ENCODE measurements at regions not wholly inside any gene's neighbourhood (a gene's known extent, or its start where the extent isn't known, plus 50 kb on each side); places are given as distances from the start of the nearest gene placed in this dataset.

GRCh38 chr21:15159382-15160020, 94.7 kb upstream of the NRIP1 start:
- Mint-ChIP-seq H3K27me3 (peaks cover 2% of the 10 kb centered on the region), H3K4me1 (peaks cover 5% of the 10 kb centered on the region), H3K36me3 (ENCODE audit: low read depth) (peaks cover 2% of the 10 kb centered on the region), H3K9me3 (ENCODE audit: low read depth) (peaks cover 8% of the 10 kb centered on the region), H3K4me3 (no peak overlapping the region), H3K27ac (no peak overlapping the region)
- ATAC-seq, result no peak
- DNase-seq, result no peak
- POLR2A ChIA-PET, result interaction anchor here (0.6 kb wide), 1 partner anchor 56 kb away, joined by 3 read pairs; no protein-coding TSS in a partner anchor
- intact Hi-C loops (cut with DNase I, micrococcal nuclease), result no loop called here
- CTCF ChIA-PET, result no interaction called here

- POLR2A ChIA-PET, result no interaction called here
- DNase-seq (no peak), ATAC-seq (no peak)
- H3K9me3 Mint-ChIP-seq (ENCODE audit: low read depth), result peaks cover 4% of the 10 kb centered on the region
- intact Hi-C loops (cut with DNase I, micrococcal nuclease), result no loop called here
- no peak overlapping the region for H3K4me3 Mint-ChIP-seq
- H3K27ac Mint-ChIP-seq, result no peak overlapping the region
- H3K36me3 Mint-ChIP-seq (ENCODE audit: low read depth), result peaks cover 2% of the 10 kb centered on the region
- CTCF ChIA-PET, result no interaction called here
- H3K27me3 Mint-ChIP-seq, result peaks cover 2% of the 10 kb centered on the region
- H3K4me1 Mint-ChIP-seq, result no peaks in the 10 kb centered on the region
These were observed 95.3 kb upstream of the NRIP1 start for GRCh38 chr21:15160136-15160535.

GRCh38 chr21:15162921-15163320, 98.1 kb upstream of the NRIP1 start:
- intact Hi-C loops (cut with DNase I, micrococcal nuclease), result no loop called here
- H3K27me3 Mint-ChIP-seq, result peaks cover 4% of the 10 kb centered on the region
- H3K4me3 Mint-ChIP-seq, result no peak overlapping the region
- no peak overlapping the region for H3K27ac Mint-ChIP-seq
- DNase-seq, result no peak
- H3K9me3 Mint-ChIP-seq (ENCODE audit: low read depth), result peaks cover 4% of the 10 kb centered on the region
- no peaks in the 10 kb centered on the region for H3K4me1 Mint-ChIP-seq
- ChIA-PET CTCF (no interaction called here), POLR2A (no interaction called here)
- peaks cover 2% of the 10 kb centered on the region for H3K36me3 Mint-ChIP-seq (ENCODE audit: low read depth)
- no peak for ATAC-seq

GRCh38 chr21:15164273-15164672, 99.5 kb upstream of the NRIP1 start:
- H3K9me3 Mint-ChIP-seq (ENCODE audit: low read depth), result no peaks in the 10 kb centered on the region
- peaks cover 4% of the 10 kb centered on the region for H3K27me3 Mint-ChIP-seq
- DNase-seq (no peak), ATAC-seq (no peak)
- CTCF ChIA-PET, result no interaction called here
- no peak overlapping the region for H3K4me3 Mint-ChIP-seq
- intact Hi-C loops (cut with DNase I, micrococcal nuclease), result no loop called here
- POLR2A ChIA-PET, result no interaction called here
- H3K4me1 Mint-ChIP-seq, result no peaks in the 10 kb centered on the region
- H3K36me3 Mint-ChIP-seq (ENCODE audit: low read depth), result no peaks in the 10 kb centered on the region
- no peak overlapping the region for H3K27ac Mint-ChIP-seq

GRCh38 chr21:15164678-15165303, 100.0 kb upstream of the NRIP1 start:
- Mint-ChIP-seq H3K36me3 (ENCODE audit: low read depth) (no peaks in the 10 kb centered on the region), H3K27me3 (peaks cover 4% of the 10 kb centered on the region), H3K9me3 (ENCODE audit: low read depth) (no peaks in the 10 kb centered on the region), H3K27ac (no peak overlapping the region), H3K4me3 (no peak overlapping the region), H3K4me1 (no peaks in the 10 kb centered on the region)
- ATAC-seq, result no peak
- DNase-seq, result no peak
- intact Hi-C loops (cut with DNase I, micrococcal nuclease), result no loop called here
- POLR2A ChIA-PET, result no interaction called here
- CTCF ChIA-PET, result no interaction called here

GRCh38 chr21:15170614-15171013, 105.8 kb upstream of the NRIP1 start:
- ChIA-PET POLR2A (no interaction called here), CTCF (interaction anchor here (0.8 to 1.2 kb wide), 3 partner anchors 10 to 314 kb away, joined by 3 to 4 read pairs (median 3); no protein-coding TSS in a partner anchor)
- Mint-ChIP-seq H3K36me3 (ENCODE audit: low read depth) (no peaks in the 10 kb centered on the region), H3K9me3 (ENCODE audit: low read depth) (no peaks in the 10 kb centered on the region), H3K4me1 (peaks cover 8% of the 10 kb centered on the region), H3K4me3 (no peak overlapping the region), H3K27ac (no peak overlapping the region), H3K27me3 (peaks cover 1% of the 10 kb centered on the region)
- DNase-seq, result no peak
- no peak for ATAC-seq
- intact Hi-C loops (cut with DNase I, micrococcal nuclease), result no loop called here

GRCh38 chr21:15171546-15171945, 106.7 kb upstream of the NRIP1 start:
- intact Hi-C loops (cut with DNase I, micrococcal nuclease), result no loop called here
- POLR2A ChIA-PET, result no interaction called here
- Mint-ChIP-seq H3K4me1 (peaks cover 8% of the 10 kb centered on the region), H3K9me3 (ENCODE audit: low read depth) (no peaks in the 10 kb centered on the region), H3K4me3 (no peak overlapping the region), H3K36me3 (ENCODE audit: low read depth) (no peaks in the 10 kb centered on the region), H3K27me3 (peaks cover 1% of the 10 kb centered on the region), H3K27ac (no peak overlapping the region)
- no peak for ATAC-seq
- no peak for DNase-seq
- CTCF ChIA-PET, result interaction anchor here (1.1 kb wide), 1 partner anchor 313 kb away, joined by 3 read pairs; no protein-coding TSS in a partner anchor

- ChIA-PET CTCF (no interaction called here), POLR2A (no interaction called here)
- no peaks in the 10 kb centered on the region for H3K9me3 Mint-ChIP-seq (ENCODE audit: low read depth)
- intact Hi-C loops (cut with DNase I, micrococcal nuclease), result no loop called here
- DNase-seq (no peak), ATAC-seq (no peak)
- no peak overlapping the region for H3K27ac Mint-ChIP-seq
- no peaks in the 10 kb centered on the region for H3K27me3 Mint-ChIP-seq
- no peak overlapping the region for H3K4me3 Mint-ChIP-seq
- H3K4me1 Mint-ChIP-seq, result peaks cover 8% of the 10 kb centered on the region
- H3K36me3 Mint-ChIP-seq (ENCODE audit: low read depth), result no peaks in the 10 kb centered on the region
These were observed 108.2 kb upstream of the NRIP1 start for GRCh38 chr21:15172963-15173362.

GRCh38 chr21:15174923-15175322, 110.1 kb upstream of the NRIP1 start:
- intact Hi-C loops (cut with DNase I, micrococcal nuclease), result no loop called here
- DNase-seq, result no peak
- Mint-ChIP-seq H3K27me3 (no peaks in the 10 kb centered on the region), H3K4me3 (no peak overlapping the region), H3K9me3 (ENCODE audit: low read depth) (no peaks in the 10 kb centered on the region), H3K36me3 (ENCODE audit: low read depth) (no peaks in the 10 kb centered on the region), H3K27ac (no peak overlapping the region), H3K4me1 (peaks cover 8% of the 10 kb centered on the region)
- ATAC-seq, result no peak
- POLR2A ChIA-PET, result no interaction called here
- CTCF ChIA-PET, result interaction anchor here (1.0 kb wide), 1 partner anchor 91 kb away, joined by 4 read pairs; no protein-coding TSS in a partner anchor

- H3K27ac Mint-ChIP-seq, result no peak overlapping the region
- no peaks in the 10 kb centered on the region for H3K36me3 Mint-ChIP-seq (ENCODE audit: low read depth)
- intact Hi-C loops (cut with DNase I, micrococcal nuclease), result no loop called here
- no peaks in the 10 kb centered on the region for H3K4me1 Mint-ChIP-seq
- no peak for ATAC-seq
- H3K4me3 Mint-ChIP-seq, result no peak overlapping the region
- H3K27me3 Mint-ChIP-seq, result no peaks in the 10 kb centered on the region
- ChIA-PET POLR2A (no interaction called here), CTCF (no interaction called here)
- no peaks in the 10 kb centered on the region for H3K9me3 Mint-ChIP-seq (ENCODE audit: low read depth)
- no peak for DNase-seq
These were observed 117.9 kb upstream of the NRIP1 start for GRCh38 chr21:15182731-15183130.

GRCh38 chr21:15183813-15184257, 119.0 kb upstream of the NRIP1 start:
- DNase-seq (no peak), ATAC-seq (no peak)
- no peaks in the 10 kb centered on the region for H3K9me3 Mint-ChIP-seq (ENCODE audit: low read depth)
- no peak overlapping the region for H3K27ac Mint-ChIP-seq
- ChIA-PET CTCF (no interaction called here), POLR2A (no interaction called here)
- H3K4me3 Mint-ChIP-seq, result no peak overlapping the region
- no peaks in the 10 kb centered on the region for H3K27me3 Mint-ChIP-seq
- no peaks in the 10 kb centered on the region for H3K36me3 Mint-ChIP-seq (ENCODE audit: low read depth)
- intact Hi-C loops (cut with DNase I, micrococcal nuclease), result no loop called here
- no peaks in the 10 kb centered on the region for H3K4me1 Mint-ChIP-seq

GRCh38 chr21:15190412-15190811, 125.6 kb upstream of the NRIP1 start:
- DNase-seq, result no peak
- CTCF ChIA-PET, result interaction anchor here (0.9 to 1.1 kb wide), 2 partner anchors 10 to 17 kb away, joined by 3 read pairs; no protein-coding TSS in a partner anchor
- H3K4me3 Mint-ChIP-seq, result no peak overlapping the region
- no peaks in the 10 kb centered on the region for H3K36me3 Mint-ChIP-seq (ENCODE audit: low read depth)
- H3K9me3 Mint-ChIP-seq (ENCODE audit: low read depth), result no peaks in the 10 kb centered on the region
- intact Hi-C loops (cut with DNase I, micrococcal nuclease), result no loop called here
- no peak for ATAC-seq
- H3K27ac Mint-ChIP-seq, result no peak overlapping the region
- H3K4me1 Mint-ChIP-seq, result no peaks in the 10 kb centered on the region
- POLR2A ChIA-PET, result no interaction called here
- H3K27me3 Mint-ChIP-seq, result no peaks in the 10 kb centered on the region

Measured in activated CD4-positive, alpha-beta T cell treated with anti-CD3 and anti-CD28 coated beads for 36 hours (primary cell).